Sigmoid colon (tissue), 6 donors: ENCODE measurements at regions not wholly inside any gene's neighbourhood (a gene's known extent, or its start where the extent isn't known, plus 50 kb on each side); places are given as distances from the start of the nearest gene placed in this dataset.

Experiments
- DNase-seq: peaks from one replicate; pipeline ENCODE4 v3.0.0-alpha.2; 2019
- H3K27ac ChIP-seq, 4 donors: fragments of 200-600 bp; sonication (generic); one replicate each; pipeline ENCODE4 v1.5.1; 2016 to 2019; ENCODE audit warnings: mild to moderate bottlenecking in 1 of 4
- H3K27me3 ChIP-seq, 3 donors: fragments of 200-600 bp; sonication (generic); one replicate each; pipeline ENCODE4 v1.5.1; 2019; ENCODE audit warnings: mild to moderate bottlenecking in 1 of 3
- H3K36me3 ChIP-seq, 4 donors: fragments of 200-600 bp; sonication (generic); one replicate each; pipeline ENCODE4 v1.5.1; 2016 to 2019
- H3K4me1 ChIP-seq, 4 donors: fragments of 200-600 bp; sonication (generic); one replicate each; pipeline ENCODE4 v1.5.1; 2017 to 2019
- H3K4me3 ChIP-seq, 4 donors: fragments of 200-600 bp; sonication (generic); one replicate each; pipeline ENCODE4 v1.5.1; 2017 to 2019; ENCODE audit warnings: mild to moderate bottlenecking in 2 of 4, moderate library complexity in 1 of 4
- H3K9me3 ChIP-seq, 4 donors: fragments of 200-600 bp in 3 of 4; sonication (generic) in 3 of 4; one replicate each; pipeline versions ENCODE4 v1.5.1 to v1.6.1; 2013 to 2019
- EP300 ChIP-seq, 4 donors: sonication (generic); formaldehyde crosslinking; IDR thresholded peaks; one replicate each; pipeline ENCODE4 v1.6.1; 2017; ENCODE audit warnings: antibody characterized with exemption in 4 of 4
- POLR2A ChIP-seq, 2 donors: fragments of 450-650 bp; IDR thresholded peaks; one replicate each; pipeline ENCODE4 v1.6.1; 2016; ENCODE audit warnings: antibody characterized with exemption in 2 of 2, mild to moderate bottlenecking in 2 of 2, moderate library complexity in 2 of 2
- POLR2AphosphoS5 ChIP-seq, 4 donors: sonication (generic); formaldehyde crosslinking; IDR thresholded peaks; one replicate each; pipeline ENCODE4 v1.6.1; 2017; ENCODE audit warnings: antibody characterized with exemption in 4 of 4
- WGBS, 2 donors: extraction: QIAGEN DNeasy Blood & Tissue Kit; methylation state at CpG; one replicate each; pipeline ENCODE4 v1.1.7; 2013; 5-methylcytosine and 5-hydroxymethylcytosine counted together
- intact Hi-C: fragments of 100-400 bp; cut with DNase I; formaldehyde crosslinking; loops from one replicate; pipeline ENCODE4 v1.15.1; 2023
- TF ChIP-seq, protein P1 (sequence below), 4 experiments: fragments of 450-650 bp in 3 of 4; fragments of 200-600 bp in 1 of 4; IDR thresholded peaks; one replicate each; pipeline ENCODE4 v1.5.1; 2016 to 2019; ENCODE audit warnings: antibody characterized with exemption in 4 of 4, mild to moderate bottlenecking in 3 of 4, moderate library complexity in 2 of 4
- donor health status: healthy with polysubstance abuse.
- donor health status: healthy.

DNA sequence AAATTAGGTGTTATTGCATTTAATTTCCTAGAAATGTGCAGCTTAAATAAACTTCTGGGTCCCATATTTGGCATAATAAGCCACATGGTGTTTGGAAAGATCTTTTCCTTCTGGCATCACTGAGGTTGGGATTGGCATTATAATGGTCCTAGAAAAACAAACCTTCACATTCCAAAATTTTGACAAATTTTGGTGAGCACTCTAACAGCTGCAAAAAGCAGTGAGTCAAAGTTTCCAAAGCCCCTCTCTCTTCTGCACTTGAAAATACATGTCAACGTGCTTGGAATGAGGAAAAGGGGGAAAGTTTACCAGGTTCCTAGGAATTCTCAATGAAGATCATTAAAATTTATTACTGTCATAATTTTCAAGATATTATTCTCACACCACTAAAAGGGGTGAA, 77.8 kb upstream of the STK17B start:
- DNase-seq, result no peak
- intact Hi-C loops, result no loop called here
- Histone ChIP-seq H3K27ac (no peak overlapping the region), H3K4me1 (peaks cover 0 to 5% (median 2%) of the 10 kb centered on the region in 4 donors), H3K36me3 (no peaks in the 10 kb centered on the region), H3K9me3 (no peaks in the 10 kb centered on the region), H3K4me3 (no peak overlapping the region), H3K27me3 (no peaks in the 10 kb centered on the region)
- WGBS, 2 donors, result 35 to 36% methylated on average over 1 of the region's 1 CpG
- TF ChIP-seq POLR2A (IDR thresholded peaks at IDR 0.05) (no peak), EP300 (IDR thresholded peaks at IDR 0.05) (no peak), POLR2AphosphoS5 (IDR thresholded peaks at IDR 0.05) (no peak)
- TF ChIP-seq, protein P1, sequence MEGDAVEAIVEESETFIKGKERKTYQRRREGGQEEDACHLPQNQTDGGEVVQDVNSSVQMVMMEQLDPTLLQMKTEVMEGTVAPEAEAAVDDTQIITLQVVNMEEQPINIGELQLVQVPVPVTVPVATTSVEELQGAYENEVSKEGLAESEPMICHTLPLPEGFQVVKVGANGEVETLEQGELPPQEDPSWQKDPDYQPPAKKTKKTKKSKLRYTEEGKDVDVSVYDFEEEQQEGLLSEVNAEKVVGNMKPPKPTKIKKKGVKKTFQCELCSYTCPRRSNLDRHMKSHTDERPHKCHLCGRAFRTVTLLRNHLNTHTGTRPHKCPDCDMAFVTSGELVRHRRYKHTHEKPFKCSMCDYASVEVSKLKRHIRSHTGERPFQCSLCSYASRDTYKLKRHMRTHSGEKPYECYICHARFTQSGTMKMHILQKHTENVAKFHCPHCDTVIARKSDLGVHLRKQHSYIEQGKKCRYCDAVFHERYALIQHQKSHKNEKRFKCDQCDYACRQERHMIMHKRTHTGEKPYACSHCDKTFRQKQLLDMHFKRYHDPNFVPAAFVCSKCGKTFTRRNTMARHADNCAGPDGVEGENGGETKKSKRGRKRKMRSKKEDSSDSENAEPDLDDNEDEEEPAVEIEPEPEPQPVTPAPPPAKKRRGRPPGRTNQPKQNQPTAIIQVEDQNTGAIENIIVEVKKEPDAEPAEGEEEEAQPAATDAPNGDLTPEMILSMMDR (IDR thresholded peaks at IDR 0.05), result no peak

DNA sequence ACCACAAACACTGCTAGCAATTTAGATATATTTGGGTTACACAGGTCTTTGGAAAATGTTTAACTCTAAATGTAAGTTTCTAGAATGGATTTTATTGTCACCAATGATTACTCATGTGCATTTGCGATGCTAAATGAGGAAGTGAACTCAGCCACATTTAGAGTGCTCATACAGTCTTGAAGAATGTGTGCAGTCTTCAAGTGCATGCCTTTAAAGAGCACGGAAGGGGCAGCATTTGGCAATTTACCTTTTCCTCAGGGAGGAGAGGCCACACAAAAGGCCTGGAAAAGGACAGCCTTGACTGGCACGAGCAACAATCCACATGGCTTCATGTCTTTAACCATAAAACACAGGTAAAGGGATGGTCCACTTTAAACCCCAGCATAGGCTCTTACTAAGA, 78.5 kb upstream of the STK17B start:
- no peak for DNase-seq
- no peak for TF ChIP-seq POLR2A (IDR thresholded peaks at IDR 0.05)
- TF ChIP-seq, protein P1 (IDR thresholded peaks at IDR 0.05), result no peak
- no peak for TF ChIP-seq EP300 (IDR thresholded peaks at IDR 0.05)
- no peak for TF ChIP-seq POLR2AphosphoS5 (IDR thresholded peaks at IDR 0.05)
- Histone ChIP-seq H3K9me3 (no peaks in the 10 kb centered on the region), H3K27me3 (no peaks in the 10 kb centered on the region), H3K4me1 (peaks cover 0 to 5% (median 2%) of the 10 kb centered on the region in 4 donors), H3K36me3 (no peaks in the 10 kb centered on the region), H3K27ac (no peak overlapping the region), H3K4me3 (no peak overlapping the region)
- WGBS, 2 donors, result 10 to 20% methylated on average over 3 of the region's 3 CpGs
- intact Hi-C loops, result no loop called here

DNA sequence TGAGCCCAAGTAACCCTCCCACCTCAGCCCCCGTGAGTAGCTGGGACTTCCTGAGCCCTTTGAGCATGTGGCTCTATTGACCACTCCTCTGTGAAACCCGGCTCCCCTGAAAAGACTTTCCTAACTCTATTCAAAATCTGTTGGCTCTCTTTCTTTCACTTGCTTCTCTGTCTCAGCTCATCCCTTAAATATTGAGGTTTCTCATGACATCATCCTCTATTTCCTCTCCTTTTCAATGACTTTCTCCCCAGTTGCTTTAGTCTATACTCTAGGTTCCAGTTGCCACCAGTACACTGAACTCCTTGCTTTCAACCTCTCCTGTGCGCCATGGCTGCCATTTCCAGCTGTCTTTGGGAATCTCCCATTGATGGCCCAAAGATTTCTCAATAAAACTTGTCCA, 79.8 kb upstream of the STK17B start:
- Histone ChIP-seq H3K27me3 (no peaks in the 10 kb centered on the region), H3K4me1 (peaks cover 0 to 5% (median 2%) of the 10 kb centered on the region in 4 donors), H3K4me3 (no peak overlapping the region), H3K36me3 (no peaks in the 10 kb centered on the region), H3K9me3 (no peaks in the 10 kb centered on the region), H3K27ac (no peak overlapping the region)
- TF ChIP-seq EP300 (IDR thresholded peaks at IDR 0.05) (no peak), POLR2A (IDR thresholded peaks at IDR 0.05) (no peak), POLR2AphosphoS5 (IDR thresholded peaks at IDR 0.05) (no peak)
- TF ChIP-seq, protein P1 (IDR thresholded peaks at IDR 0.05), result no peak
- intact Hi-C loops, result no loop called here
- DNase-seq, result no peak
- WGBS, 2 donors, result 95 to 96% methylated on average over 3 of the region's 3 CpGs

DNA sequence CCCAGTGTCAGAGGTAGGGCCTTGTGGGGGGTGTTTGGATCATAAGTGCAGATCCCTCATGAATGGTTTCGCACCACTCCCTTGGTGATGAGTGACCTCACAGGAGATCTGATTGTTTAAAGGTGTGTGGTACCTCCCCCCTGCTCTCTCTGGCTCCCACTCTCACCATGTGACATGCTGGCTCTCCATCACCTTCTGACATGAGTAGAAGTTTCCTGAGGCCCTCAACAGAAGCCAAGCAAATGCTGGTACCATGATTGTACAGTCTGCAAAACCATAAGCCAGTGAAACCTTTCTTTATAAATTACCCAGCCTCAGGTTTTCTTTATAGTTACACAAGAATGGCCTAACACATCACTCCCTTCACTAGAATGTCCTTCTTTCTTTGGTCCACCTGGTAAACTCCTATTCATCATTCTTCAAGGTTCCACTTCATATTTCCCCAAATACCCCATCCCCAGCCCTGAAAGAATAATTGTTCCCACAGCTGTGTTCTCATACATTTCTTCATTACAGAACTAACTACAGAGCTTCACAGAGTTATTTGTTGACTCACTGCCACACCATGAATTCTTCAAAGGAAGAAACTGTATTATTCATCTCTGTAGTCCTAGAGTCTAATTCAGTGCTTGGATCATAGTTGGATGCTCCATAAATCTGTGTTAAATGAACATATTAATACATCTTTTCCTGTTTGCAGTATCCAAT, 81.2 kb upstream of the STK17B start:
- Histone ChIP-seq H3K4me3 (no peak overlapping the region), H3K9me3 (no peaks in the 10 kb centered on the region), H3K4me1 (peaks cover 0 to 5% (median 2%) of the 10 kb centered on the region in 4 donors), H3K27me3 (no peaks in the 10 kb centered on the region), H3K36me3 (no peaks in the 10 kb centered on the region), H3K27ac (no peak overlapping the region)
- TF ChIP-seq POLR2AphosphoS5 (IDR thresholded peaks at IDR 0.05), result no peak
- TF ChIP-seq, protein P1 (IDR thresholded peaks at IDR 0.05), result no peak
- TF ChIP-seq EP300 (IDR thresholded peaks at IDR 0.05), result no peak
- TF ChIP-seq POLR2A (IDR thresholded peaks at IDR 0.05), result no peak
- DNase-seq, result no peak
- intact Hi-C loops, result no loop called here
- WGBS, 2 donors, result 98 to 100% methylated on average over 1 of the region's 1 CpG

DNA sequence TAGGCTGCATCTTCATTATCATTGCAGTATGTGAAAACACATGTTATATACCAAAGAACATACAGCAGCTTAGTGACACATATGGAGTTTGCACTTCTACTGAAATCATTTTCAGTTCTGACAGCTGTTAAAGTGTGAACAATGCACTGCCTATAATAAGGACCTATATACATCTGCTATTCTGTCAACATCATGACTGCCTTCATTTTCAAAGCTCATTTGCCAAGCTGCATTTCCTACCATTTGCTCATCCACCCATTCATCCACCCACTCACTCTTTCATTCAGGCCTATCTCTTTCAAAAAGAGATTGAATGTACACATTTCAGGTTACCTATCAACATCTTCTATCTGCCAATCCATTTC, 81.7 kb upstream of the STK17B start:
- H3K27me3 ChIP-seq, result no peaks in the 10 kb centered on the region
- H3K27ac ChIP-seq, result no peak overlapping the region
- TF ChIP-seq POLR2A (IDR thresholded peaks at IDR 0.05) (no peak), EP300 (IDR thresholded peaks at IDR 0.05) (no peak), POLR2AphosphoS5 (IDR thresholded peaks at IDR 0.05) (no peak)
- TF ChIP-seq, protein P1 (IDR thresholded peaks at IDR 0.05), result no peak
- no peak overlapping the region for H3K4me3 ChIP-seq
- H3K4me1 ChIP-seq, result peaks cover 0 to 2% (median under 1%) of the 10 kb centered on the region in 4 donors
- no peaks in the 10 kb centered on the region for H3K9me3 ChIP-seq
- no peaks in the 10 kb centered on the region for H3K36me3 ChIP-seq
- DNase-seq, result no peak
- intact Hi-C loops, result no loop called here
